ENCODE measurements at regions not wholly inside any gene's neighbourhood (a gene's known extent, or its start where the extent isn't known, plus 50 kb on each side); places are given as distances from the start of the nearest gene placed in this dataset.
A peak's percentile ranks its signal among the peaks of the same experiment; 100 is the strongest.

DNA sequence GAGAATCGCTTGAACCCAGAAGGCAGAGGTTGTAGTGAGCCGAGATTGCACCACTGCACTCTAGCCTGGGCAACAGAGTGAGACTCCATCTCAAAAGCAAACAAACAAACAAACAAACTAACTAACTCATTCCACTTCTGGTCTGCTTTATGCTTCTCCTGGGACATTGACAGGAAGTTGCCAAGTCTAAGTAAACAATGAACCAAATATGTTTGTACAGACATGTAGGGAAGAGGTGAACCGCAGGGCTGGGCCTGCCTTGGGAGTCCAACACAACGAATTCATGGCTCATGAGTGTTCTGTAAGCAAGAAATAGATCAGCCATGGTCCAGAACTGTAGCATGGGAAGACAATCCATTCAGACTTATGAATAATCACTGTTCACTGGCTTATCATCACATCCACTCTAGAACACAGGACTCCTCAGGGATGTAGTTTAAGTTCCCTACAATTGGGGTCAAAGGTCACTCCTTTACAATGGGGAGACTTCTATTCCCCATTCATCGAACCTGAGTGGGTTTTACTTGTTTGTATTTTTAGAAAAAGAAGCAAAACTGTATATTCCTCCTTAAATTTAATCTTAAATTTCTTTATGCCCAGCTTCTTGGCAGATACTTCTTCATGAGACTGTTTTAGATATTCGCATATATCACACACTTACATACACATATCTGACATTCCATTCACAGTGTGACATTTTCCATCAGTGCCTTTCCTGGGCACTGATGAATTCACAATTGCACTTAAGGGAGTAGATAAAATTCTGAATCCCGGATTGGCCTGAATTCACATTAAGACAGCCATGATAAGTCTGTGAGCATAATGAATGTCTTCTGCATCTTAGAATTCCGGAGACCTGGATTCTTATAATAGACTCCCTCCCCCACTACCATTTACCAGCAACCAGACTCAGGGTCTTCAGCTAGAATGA is 159.1 kb upstream of the EEPD1 start:
- Histone ChIP-seq H3K27ac (ENCODE audit: insufficient read depth, low read length) (no peak overlapping the region), H3K9ac (ENCODE audit: insufficient read depth, low read length) (no peak overlapping the region), H3K9me3 (ENCODE audit: control insufficient read depth, insufficient read depth, low read depth, low read length) (no peaks in the 10 kb centered on the region), H4K20me1 (ENCODE audit: control insufficient read depth, extremely low read depth, insufficient read depth, low read length) (no peaks in the 10 kb centered on the region), H3K27me3 (ENCODE audit: control insufficient read depth, insufficient read depth, low read length) (no peaks in the 10 kb centered on the region), H3K4me3 (replicated peaks in 1 of 4; ENCODE audit: control extremely low read depth in 1 of 4, insufficient read depth in 1 of 4, low read depth in 3 of 4, low read length in 4 of 4) (no peak overlapping the region), H2AFZ (ENCODE audit: low read length) (no peak overlapping the region), H3K36me3 (ENCODE audit: control insufficient read depth, insufficient read depth, low read length) (no peaks in the 10 kb centered on the region), H3K79me2 (ENCODE audit: control insufficient read depth, insufficient read depth, low read length) (no peaks in the 10 kb centered on the region), H3K4me1 (ENCODE audit: control insufficient read depth, extremely low read depth, insufficient read depth, low read length) (no peaks in the 10 kb centered on the region), H3K4me2 (ENCODE audit: extremely low read depth, insufficient read depth, low read length) (no peak overlapping the region)
- peak in 1 of 2 donors; percentile 73 for DNase-seq (ENCODE audit: low read depth in 2 of 2)
- TF ChIP-seq EZH2 (IDR thresholded peaks at IDR 0.05; ENCODE audit: low read length, missing control alignments) = no peak
- TF ChIP-seq, protein P1, sequence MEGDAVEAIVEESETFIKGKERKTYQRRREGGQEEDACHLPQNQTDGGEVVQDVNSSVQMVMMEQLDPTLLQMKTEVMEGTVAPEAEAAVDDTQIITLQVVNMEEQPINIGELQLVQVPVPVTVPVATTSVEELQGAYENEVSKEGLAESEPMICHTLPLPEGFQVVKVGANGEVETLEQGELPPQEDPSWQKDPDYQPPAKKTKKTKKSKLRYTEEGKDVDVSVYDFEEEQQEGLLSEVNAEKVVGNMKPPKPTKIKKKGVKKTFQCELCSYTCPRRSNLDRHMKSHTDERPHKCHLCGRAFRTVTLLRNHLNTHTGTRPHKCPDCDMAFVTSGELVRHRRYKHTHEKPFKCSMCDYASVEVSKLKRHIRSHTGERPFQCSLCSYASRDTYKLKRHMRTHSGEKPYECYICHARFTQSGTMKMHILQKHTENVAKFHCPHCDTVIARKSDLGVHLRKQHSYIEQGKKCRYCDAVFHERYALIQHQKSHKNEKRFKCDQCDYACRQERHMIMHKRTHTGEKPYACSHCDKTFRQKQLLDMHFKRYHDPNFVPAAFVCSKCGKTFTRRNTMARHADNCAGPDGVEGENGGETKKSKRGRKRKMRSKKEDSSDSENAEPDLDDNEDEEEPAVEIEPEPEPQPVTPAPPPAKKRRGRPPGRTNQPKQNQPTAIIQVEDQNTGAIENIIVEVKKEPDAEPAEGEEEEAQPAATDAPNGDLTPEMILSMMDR (conservative IDR thresholded peaks at IDR 0.05 in 1 of 2, IDR thresholded peaks at IDR 0.05 in 1 of 2; ENCODE audit: low read depth in 1 of 2, low read length in 2 of 2) = no peak

DNA sequence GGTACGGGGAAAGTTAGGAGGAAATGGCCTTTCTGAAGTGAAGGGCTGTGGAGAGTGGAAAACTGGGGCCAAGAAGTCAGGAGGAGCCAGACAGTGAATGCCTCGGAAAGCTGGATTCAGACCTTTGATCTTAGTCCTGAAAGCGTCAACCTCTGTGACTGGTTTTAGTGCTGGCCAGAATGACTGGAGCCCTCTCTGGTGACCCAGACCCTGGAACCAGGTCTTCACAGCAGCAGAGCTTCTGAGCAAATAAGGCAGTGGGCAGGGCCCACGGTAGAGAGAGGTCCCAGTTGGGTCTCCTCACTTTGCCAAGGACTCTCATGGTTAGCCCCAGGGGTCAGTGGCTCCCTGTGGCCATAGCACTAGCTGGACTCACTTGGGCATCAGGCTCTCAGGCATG is 157.7 kb upstream of the EEPD1 start:
- no peaks in the 10 kb centered on the region for H3K9me3 ChIP-seq (ENCODE audit: control insufficient read depth, insufficient read depth, low read depth, low read length)
- no peaks in the 10 kb centered on the region for H4K20me1 ChIP-seq (ENCODE audit: control insufficient read depth, extremely low read depth, insufficient read depth, low read length)
- no peaks in the 10 kb centered on the region for H3K79me2 ChIP-seq (ENCODE audit: control insufficient read depth, insufficient read depth, low read length)
- H3K4me3 ChIP-seq (replicated peaks in 1 of 4; ENCODE audit: control extremely low read depth in 1 of 4, insufficient read depth in 1 of 4, low read depth in 3 of 4, low read length in 4 of 4) = no peak overlapping the region
- H3K4me2 ChIP-seq (ENCODE audit: extremely low read depth, insufficient read depth, low read length) = no peak overlapping the region
- H3K36me3 ChIP-seq (ENCODE audit: control insufficient read depth, insufficient read depth, low read length) = no peaks in the 10 kb centered on the region
- H3K27ac ChIP-seq (ENCODE audit: insufficient read depth, low read length) = no peak overlapping the region
- no peaks in the 10 kb centered on the region for H3K27me3 ChIP-seq (ENCODE audit: control insufficient read depth, insufficient read depth, low read length)
- no peak for DNase-seq (ENCODE audit: low read depth in 2 of 2)
- H2AFZ ChIP-seq (ENCODE audit: low read length) = no peak overlapping the region
- no peak for TF ChIP-seq EZH2 (IDR thresholded peaks at IDR 0.05; ENCODE audit: low read length, missing control alignments)
- TF ChIP-seq, protein P1 (conservative IDR thresholded peaks at IDR 0.05 in 1 of 2, IDR thresholded peaks at IDR 0.05 in 1 of 2; ENCODE audit: low read depth in 1 of 2, low read length in 2 of 2) = no peak
- H3K4me1 ChIP-seq (ENCODE audit: control insufficient read depth, extremely low read depth, insufficient read depth, low read length) = no peaks in the 10 kb centered on the region
- no peak overlapping the region for H3K9ac ChIP-seq (ENCODE audit: insufficient read depth, low read length)

- Histone ChIP-seq H3K4me3 (replicated peaks in 1 of 4; ENCODE audit: control extremely low read depth in 1 of 4, insufficient read depth in 1 of 4, low read depth in 3 of 4, low read length in 4 of 4) (no peak overlapping the region), H3K79me2 (ENCODE audit: control insufficient read depth, insufficient read depth, low read length) (no peaks in the 10 kb centered on the region), H3K4me1 (ENCODE audit: control insufficient read depth, extremely low read depth, insufficient read depth, low read length) (no peaks in the 10 kb centered on the region), H3K27ac (ENCODE audit: insufficient read depth, low read length) (no peak overlapping the region), H2AFZ (ENCODE audit: low read length) (no peak overlapping the region), H3K9me3 (ENCODE audit: control insufficient read depth, insufficient read depth, low read depth, low read length) (no peaks in the 10 kb centered on the region), H3K36me3 (ENCODE audit: control insufficient read depth, insufficient read depth, low read length) (no peaks in the 10 kb centered on the region), H3K27me3 (ENCODE audit: control insufficient read depth, insufficient read depth, low read length) (no peaks in the 10 kb centered on the region), H3K9ac (ENCODE audit: insufficient read depth, low read length) (no peak overlapping the region), H3K4me2 (ENCODE audit: extremely low read depth, insufficient read depth, low read length) (no peak overlapping the region), H4K20me1 (ENCODE audit: control insufficient read depth, extremely low read depth, insufficient read depth, low read length) (no peaks in the 10 kb centered on the region)
- DNase-seq (ENCODE audit: low read depth in 2 of 2) = no peak
- TF ChIP-seq EZH2 (IDR thresholded peaks at IDR 0.05; ENCODE audit: low read length, missing control alignments) = no peak
- TF ChIP-seq, protein P1 (conservative IDR thresholded peaks at IDR 0.05 in 1 of 2, IDR thresholded peaks at IDR 0.05 in 1 of 2; ENCODE audit: low read depth in 1 of 2, low read length in 2 of 2) = no peak
Measured at GRCh38 chr7:35998481-35998880, 154.6 kb upstream of the EEPD1 start.
